D341Med (cell line): ENCODE measurements at regions not wholly inside any gene's neighbourhood (a gene's known extent, or its start where the extent isn't known, plus 50 kb on each side); places are given as distances from the start of the nearest gene placed in this dataset.

ENCODE experiments used
- DNase-seq: peaks from one replicate; pipeline ENCODE4 v3.0.0; 2012; ENCODE audit warnings: low spot score

DNA sequence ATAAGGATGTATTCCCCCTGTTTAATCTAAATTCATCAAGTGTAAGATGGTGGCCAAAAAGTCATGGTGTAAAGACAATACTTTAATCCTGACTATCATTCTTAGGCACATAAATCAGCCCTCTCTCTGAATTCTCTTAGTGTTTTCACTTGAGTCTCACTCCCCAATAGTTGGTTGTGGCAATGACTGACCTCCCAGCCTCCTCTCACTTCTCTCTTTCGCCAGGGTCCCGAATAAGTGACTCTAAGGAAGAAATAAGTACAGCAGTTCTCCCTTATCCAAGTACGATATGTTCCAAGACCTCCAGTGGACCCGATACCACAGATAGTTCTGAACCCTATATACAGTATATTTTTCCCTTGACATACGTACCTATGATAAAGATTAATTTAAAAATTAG is 335.3 kb downstream of the MAF start:
- DNase-seq = no peak

- DNase-seq = no peak
Measured at GRCh38 chr16:79264237-79265109, 336.1 kb downstream of the MAF start.

DNA sequence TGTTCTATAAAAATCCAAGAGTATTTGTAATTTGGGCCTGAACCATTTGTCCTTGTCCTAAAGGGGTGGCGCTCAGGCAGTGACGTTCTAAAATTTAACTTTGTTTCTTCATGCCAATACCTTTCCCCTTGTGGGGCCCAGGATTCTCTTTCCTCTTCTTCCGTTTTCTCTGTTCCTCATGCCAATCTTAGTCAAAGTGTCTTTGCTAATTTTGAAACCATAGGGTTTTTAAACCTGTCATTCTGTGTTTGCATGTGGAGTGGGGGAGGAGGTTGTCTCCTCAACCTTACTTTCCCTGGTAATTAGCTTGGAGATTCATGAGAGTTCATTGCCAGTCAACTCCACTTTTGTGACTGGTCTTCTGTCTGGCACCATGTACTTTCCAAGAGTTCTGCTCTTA is 337.1 kb downstream of the MAF start:
- no peak for DNase-seq
